HG03442 (cell line): ENCODE measurements at regions not wholly inside any gene's neighbourhood (a gene's known extent, or its start where the extent isn't known, plus 50 kb on each side); places are given as distances from the start of the nearest gene placed in this dataset.
A peak's percentile ranks its signal among the peaks of the same experiment; 100 is the strongest.

Source experiments
- ATAC-seq: cut with Tn5 transposase; IDR thresholded peaks from one replicate; pipeline ENCODE4 v1.9.1; 2021; ENCODE audit warnings: mild to moderate bottlenecking, moderate library complexity; ENCODE audit not compliant: unreplicated experiment

DNA sequence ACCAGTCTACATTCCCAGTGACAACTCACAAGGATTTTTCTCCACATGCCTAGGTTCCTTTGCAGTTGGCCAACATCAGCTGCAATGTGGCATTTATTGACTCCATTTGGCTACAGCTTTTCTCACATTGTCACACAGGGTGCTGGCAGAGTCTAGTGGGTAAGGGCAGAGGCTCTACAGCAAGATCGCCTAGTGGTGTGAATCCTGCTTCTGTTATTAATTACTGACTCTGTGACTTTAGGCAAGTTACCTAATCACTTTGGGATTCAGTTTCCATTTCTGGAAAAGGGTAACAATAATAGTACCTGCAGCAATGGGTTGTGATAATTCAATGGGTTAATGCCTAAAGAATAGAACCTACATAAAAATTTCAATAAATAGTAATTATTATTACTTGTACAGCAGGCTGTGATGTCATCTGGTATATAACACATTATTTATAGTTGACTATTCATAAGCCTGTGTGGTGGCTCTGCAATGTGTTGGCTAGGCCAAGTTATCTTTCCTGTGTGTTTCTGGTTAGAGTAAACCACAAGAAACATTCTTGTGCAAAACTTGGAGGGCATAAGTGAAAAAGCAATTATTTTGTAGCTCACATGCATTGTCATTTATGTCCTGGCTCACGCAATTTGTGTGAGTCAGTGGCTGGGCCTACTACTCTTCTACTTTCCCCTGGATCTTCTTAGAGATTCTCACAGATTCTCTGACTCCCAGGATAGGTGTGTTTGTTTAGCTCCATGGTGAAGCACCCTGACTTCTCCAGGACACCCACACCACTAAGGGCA lies 59.5 kb downstream of the PTGS2 start:
- peak; percentile 43 for ATAC-seq

DNA sequence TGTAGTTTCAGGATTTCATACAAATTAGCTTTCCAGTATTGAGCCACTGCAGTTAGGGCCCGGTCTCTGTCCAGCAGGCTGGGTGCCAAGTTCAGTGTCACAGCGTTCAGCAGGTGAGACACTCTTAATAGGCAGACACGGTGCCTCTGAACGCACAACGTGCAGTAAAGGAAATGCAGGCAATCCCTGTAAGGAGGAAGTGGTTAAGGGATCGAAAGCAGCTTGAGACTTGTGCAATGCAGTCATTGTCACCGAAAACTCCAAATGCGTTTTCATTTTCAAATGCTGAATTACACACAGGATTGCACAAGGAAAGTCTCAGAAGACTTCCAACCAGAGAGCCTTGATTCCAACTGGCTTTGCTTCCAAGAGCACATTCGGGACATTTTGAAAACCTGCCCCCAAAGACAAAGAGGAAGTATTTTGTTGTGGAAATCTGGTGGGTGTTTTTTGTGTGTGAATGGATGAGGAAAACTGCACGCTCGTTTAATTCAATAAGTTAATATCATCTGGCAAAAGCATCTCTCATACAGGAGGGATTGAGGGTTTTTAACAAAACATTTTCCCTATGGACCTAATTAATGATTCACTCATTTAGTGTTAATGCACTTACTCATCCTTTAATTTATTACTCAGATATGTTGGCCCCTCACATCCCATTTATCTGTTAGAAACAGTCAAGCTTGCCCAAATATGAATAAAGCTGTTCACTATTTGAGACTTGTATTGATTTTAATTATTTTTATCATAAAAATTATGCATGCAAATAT lies 61.6 kb downstream of the PTGS2 start:
- ATAC-seq = peak; percentile 98

DNA sequence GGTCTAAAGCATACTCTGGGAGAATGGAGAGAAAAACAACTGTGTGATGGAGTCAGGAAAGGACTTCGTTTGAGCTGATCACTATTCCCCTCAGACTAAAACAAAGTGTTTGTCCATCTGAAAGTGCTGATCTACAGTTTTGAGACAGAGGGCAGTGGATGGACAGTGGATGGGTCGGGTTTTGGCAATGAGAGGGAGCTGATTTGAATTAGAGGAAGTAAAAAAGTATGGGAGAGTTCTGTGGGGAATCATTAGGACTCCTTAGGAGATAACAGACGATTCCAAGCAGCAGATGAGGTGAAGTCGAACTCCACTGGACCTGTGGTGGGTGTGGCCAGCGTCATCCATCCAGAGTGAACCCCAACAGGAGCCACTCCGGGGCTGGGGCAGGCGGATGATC lies 62.3 kb downstream of the PTGS2 start:
- peak; percentile 3 for ATAC-seq

DNA sequence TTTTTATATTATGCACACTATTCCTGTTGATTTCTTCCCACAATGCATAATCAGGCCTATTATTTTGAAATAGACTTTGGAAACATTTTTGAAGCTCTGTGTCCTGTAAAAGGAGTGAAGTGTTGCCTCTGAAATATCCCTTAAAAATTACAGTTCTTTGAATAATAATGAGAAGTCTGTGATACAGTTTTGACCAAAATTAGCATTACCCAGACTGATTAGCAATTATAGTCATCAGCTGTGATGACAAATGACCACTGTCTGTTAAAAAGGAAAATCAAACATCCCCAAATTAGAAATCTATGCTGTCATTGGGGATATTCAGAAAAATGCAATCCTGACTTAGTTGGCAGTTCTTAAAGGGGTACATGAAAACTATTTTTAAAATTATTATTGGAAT lies 63.7 kb downstream of the PTGS2 start:
- no peak for ATAC-seq

DNA sequence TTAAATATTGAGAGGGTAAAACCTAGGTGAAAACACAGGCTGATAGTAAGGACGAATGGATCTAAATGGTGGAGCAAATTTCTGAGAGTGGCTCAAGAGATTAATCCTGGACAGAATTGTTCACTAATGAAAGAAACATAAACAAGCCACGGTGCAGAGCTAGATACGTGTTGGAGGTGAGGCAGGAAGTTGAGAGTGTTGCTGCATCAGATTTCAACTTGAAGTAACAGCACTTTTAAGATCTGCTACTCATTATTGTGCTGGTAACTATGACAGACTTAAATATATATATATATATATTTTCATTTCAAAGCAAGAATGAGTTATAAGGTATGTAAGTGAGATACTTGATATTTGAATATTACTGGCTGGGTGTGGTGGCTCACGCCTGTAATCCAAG lies 64.9 kb downstream of the PTGS2 start:
- no peak for ATAC-seq

DNA sequence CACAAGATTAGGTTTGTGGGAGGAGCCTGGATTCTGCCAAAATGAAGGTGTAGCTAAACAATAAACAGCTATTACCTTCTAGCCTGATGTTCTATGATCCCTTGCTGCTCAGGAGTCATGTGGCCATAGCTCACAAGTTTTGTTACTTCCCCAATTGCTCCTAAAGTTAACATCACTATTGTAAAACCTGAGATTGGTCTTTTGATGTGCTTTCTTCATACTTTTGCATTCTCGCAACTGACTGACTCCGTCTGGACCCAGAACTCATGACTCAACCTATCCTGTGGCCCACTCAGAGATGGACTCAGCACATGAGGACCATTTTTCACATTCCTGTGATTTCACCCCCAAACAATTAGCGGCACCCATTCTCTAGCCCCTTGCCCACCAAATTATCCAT lies 69.1 kb downstream of the PTGS2 start:
- no peak for ATAC-seq

DNA sequence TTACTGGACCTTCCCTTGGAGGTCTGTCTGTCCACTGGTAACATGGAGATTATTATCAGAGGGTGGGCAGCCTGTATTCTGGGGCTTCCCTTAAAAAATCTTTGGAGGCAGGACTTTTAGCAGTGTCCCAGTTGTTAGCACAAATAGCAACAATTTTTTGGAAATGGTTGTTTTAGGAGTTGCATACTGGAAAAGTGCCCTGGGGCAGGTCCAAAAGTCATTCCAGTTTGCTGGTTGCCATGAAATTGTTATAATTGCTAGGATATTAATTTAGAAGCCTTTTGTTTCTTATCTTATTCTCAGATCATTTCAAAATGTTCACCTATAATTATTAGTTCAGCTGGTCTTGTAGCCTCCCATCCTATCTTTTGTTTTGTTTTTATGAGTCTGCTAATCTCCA lies 71.0 kb downstream of the PTGS2 start:
- no peak for ATAC-seq

DNA sequence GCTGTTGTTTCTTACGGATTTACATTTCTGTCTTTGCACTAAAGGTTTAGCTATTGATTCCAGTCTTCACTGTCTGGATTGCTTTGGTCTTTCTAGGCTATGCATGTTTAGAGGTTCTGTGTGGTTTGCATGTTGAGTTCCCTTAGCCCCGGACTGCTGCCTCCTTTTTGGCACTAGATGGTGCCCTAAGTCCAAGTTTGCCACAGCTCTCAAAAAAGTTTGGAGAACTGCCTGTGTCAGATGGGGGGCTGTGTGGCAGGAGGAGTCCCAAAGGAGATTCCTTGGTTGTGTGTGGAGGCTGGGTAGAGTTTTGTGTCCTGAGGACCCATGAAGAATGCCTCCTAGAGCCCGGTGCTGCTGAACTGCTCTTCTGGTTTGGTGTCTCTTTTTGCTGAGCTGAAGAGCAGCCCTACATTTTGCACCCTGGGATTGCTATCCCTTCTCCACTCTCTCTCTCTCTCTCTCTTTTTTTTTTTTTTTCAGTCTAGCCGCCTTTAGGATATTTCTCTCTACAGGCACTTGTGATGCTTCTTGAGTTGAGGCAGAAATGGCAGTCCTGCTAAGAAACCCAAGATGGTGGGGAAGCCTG lies 74.4 kb downstream of the PTGS2 start:
- peak; percentile 88 for ATAC-seq

DNA sequence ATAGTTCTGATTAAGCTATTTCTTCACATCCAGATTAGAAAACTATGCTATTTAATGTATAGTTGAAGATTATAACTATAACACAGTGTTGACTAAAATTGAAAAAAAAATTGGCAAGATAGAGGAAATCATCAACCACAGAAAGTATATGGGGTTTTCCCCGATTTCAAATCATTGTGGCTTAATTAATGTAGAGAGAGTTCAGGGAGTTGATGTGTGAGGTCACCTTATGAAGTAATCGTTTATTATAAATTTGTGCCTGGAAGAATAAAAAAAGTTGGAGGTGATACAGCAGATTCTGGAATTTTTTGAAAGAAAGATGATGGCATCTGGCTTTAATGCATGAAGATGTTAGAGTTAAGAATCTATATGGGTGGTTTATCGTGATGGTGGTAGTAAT lies 84.3 kb downstream of the PTGS2 start:
- ATAC-seq = peak; percentile 50

DNA sequence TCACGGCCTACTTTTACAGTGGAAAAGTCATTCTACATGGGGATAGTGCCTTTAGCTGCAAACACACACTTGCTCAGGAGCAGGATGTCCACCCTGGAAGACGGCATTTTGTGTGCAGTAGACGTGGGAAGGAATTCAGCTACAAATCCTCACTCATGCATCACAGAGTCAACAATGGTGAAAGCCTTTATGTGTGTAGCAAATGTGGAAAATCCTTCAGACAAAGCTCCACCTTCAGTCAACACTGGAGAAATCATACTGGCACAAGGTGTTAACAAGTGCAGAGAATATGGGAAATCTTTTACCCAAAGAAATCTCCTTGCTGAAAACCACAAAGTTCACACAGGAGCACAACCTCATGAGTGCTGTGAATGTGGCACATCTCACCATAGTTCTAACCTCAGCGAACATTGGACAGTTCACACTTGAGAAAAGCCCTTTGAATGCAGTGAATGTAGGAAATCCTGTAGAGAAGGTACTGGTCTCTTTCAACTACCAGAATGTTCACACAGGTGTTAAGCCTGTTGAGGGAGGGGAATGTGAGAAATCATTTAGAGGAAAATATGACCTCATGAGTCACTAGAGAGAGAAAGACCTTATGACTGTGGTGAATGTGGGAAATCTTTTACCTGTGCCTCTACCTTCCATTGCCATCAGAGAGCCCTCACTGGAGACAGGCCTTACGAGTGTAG lies 101.8 kb downstream of the PTGS2 start:
- ATAC-seq = no peak

DNA sequence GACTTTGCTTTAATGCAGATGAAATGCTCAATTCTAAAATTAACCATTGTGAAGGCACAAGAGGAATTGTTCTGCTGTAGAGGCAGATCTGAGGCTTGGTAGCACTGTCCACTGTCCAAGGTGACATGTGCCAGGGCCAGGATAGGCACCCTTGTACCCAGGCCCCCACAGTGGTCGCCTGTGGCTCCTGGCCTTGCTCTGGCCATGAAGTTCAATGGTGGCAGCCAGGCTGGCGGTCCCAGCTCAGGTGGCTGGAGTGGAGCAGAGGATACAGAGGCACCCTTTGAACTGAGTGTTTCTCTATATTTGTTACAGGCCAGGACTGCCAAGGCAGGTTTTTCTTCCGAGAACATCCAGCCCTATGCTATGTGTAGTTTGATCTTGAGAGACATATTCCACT lies 102.6 kb downstream of the PTGS2 start:
- no peak for ATAC-seq

DNA sequence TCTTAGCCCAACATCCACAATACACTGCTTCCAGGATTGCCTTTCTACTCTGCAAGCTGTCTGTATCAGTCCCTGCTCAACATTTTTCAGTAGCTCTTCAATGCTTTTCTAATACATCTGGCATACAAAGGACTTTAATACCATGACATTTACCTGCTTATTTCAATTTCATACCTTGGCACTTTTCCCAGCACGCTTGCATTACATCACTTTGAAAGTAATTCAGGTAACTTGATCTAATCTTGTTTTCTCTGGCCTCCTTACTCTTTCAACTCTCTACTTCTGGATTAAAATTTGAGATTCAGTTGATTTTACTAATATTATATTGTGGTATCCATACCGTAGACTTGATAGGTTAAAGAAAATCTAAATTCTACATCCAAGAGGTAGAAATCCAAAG lies 103.0 kb downstream of the PTGS2 start:
- ATAC-seq = no peak

DNA sequence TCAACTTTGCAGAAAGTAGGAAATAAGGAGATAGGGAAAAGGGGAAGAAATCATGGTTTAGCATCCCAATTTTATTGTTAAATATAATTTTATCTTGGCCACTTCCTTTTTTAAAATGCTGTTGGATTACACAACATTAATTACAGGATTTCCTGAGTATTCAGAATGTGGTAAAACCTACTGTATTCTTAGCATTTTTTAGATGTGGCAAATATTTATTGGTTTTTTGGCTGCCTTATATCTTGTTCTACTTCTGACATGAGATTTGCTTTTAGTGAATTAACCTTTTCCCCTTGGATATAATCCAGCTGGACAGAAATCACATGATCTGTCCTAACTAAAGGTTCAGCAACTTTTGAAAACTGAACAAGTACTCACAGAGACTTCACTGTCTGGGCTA lies 104.9 kb downstream of the PTGS2 start:
- ATAC-seq = no peak

DNA sequence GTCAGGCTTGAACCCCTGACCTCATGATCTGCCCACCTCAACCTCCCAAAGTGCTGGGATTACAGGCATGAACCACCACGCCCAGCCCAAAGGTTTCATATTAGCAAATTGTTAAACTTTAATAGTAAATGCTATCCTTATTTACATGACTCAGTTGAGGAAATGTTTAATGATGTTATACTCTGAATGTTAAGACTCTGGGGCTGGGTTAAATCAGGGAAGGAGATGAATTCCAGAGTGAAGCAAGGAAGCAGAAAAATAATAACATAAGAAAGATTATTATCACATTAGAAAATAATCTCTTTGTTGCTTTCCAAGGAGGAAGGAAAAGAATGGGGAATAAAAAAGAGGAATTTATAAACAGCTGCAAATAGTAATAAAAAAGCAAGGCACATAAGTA lies 105.3 kb downstream of the PTGS2 start:
- no peak for ATAC-seq

DNA sequence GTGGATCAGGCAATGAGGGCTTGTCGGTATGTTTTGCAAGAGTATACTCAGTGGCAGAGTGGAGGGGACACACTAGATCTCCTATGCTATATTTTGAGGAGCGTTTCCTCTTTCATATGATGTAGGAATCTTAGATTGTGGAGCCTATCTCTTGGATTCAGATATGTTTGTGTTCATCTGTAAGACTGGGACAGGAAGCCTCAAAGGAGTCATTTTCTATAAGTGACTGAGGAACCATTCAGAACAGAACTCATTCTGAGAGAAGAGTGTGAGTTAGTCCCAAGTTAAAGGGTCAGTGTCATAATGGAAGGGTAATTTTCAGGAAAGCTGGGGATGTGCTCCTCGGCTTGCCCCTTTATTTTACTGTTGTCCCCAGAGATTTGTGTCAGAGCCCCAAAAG lies 107.7 kb downstream of the PTGS2 start:
- ATAC-seq = no peak

DNA sequence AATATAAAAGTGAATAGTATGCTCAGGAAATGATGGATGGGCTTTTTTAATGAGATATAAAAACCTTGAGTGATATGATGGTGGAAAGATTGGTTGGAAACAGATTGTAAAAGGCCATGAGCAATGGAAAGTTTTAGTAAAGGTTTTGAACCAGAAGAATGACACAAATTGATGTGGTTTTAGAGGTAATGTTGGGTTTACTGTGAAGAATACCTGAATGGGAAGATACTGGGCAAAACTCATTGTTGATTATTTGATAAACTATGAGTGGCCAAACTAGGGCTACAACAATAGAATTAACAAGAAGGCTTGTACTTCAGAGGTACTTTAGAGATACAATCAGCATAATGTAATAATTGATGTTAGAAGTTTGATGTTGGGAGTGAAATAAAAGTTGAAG lies 108.5 kb downstream of the PTGS2 start:
- no peak for ATAC-seq

DNA sequence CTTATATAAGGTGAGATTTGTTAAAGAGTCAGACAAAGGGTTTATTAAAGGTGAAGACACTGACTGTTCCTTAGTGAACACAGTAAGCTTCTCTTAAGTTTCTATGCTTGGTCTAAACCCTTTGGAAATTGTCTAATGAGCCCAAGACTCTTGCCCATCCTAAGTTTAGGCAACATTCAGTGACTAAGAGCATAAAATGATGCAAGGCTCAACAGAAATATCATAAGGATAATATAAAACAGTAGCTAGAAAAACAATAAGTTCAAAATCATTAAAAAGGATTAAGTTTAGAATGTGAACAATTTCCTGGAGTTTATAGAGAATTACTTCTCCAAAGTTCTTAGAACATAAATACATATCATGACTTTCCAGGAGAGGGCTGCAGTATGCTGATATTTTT lies 108.9 kb upstream of the PDC start:
- no peak for ATAC-seq

DNA sequence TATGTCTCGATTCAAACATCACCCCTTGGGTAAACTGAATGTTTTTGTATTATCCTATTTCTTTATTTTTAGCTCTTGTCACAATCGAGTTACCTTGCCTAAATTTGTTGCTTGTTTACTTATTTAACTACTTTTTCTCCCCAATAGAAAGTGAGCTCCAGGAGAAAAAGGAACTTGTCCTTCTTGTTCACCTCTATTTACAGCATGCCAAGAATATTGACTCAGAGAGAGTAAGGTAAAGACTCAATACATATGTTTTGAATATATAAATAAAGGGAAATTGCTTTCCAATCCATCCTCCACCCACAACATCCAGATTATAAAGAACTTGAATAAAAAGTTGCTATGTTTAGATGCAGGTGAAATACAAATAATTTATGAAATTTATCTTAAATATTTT lies 107.3 kb upstream of the PDC start:
- ATAC-seq = no peak

DNA sequence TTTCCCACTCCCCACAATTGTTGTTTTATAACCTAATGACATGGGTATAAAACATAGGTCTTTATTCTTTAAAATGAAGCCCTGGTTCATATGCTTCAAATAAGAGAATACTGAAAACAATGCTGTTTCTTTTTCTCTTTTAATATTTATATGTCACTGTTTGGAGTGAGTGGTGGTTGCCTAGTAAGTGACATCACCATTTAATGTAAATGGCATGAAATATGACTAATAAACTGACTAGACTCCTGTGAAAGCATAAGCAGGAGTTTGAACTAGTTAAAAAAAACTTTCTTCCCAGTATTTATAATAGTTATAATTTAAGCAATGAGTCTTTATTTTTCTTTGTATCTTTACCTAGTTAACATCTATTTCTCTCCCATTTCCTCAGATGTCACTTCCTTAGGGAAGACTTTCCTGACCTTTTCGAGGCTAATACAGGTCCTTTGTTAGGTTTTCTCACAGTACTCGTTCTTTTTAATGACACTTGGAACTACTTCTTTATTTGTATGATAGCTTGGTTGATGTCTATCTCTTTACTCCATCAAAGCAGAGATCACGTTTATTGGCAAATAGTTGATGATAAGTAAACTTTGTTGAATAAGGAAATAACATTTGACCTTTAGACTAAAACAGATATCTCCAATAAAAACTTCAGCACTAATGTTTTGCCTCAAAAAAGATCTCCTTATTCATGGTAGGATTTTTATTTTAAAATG lies 105.4 kb upstream of the PDC start:
- no peak for ATAC-seq

DNA sequence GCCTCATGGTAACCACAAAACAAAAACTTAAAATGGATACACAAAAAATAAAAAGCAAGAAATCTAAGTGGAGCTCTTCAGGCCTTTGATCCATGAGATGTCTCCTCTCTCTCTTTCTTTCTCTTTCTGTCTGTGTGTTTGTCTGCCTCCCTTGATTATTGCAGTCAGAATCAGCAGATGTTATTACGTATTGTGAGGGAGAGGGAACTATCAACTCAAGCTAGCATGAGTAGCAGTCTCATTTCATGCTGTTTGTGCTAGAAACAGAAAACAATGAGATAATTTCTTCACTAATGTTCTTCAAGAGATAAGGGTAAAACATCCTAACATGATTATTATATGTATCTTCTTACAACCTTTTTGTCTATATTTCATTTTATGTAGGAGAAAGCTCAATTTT lies 103.7 kb upstream of the PDC start:
- no peak for ATAC-seq

DNA sequence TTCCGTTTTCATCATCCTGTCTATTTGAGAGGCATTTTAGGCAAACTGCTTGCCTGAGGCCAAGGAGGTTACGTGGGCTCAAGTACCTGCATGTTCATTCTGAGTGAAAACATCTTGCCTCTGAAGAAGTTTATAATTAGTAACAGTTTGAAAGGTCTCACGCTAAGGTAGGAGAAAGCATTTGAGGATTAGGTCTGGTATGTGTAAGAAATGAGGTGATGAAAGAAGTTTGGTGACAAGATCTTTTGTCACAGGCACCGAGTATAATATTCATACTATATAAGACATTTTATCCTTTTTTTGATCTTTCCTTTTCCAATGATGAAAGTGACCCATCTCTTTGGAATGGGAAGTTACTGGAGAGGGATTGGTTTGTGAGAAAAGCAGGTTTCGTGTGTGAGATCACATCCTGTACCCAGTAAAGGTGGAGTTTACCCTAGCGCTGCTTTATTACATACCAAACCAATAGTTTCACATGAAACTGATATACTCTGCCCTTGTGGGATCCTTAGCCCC lies 98.7 kb upstream of the PDC start:
- no peak for ATAC-seq
